ENCODE measurements at regions not wholly inside any gene's neighbourhood (a gene's known extent, or its start where the extent isn't known, plus 50 kb on each side); places are given as distances from the start of the nearest gene placed in this dataset.

DNA sequence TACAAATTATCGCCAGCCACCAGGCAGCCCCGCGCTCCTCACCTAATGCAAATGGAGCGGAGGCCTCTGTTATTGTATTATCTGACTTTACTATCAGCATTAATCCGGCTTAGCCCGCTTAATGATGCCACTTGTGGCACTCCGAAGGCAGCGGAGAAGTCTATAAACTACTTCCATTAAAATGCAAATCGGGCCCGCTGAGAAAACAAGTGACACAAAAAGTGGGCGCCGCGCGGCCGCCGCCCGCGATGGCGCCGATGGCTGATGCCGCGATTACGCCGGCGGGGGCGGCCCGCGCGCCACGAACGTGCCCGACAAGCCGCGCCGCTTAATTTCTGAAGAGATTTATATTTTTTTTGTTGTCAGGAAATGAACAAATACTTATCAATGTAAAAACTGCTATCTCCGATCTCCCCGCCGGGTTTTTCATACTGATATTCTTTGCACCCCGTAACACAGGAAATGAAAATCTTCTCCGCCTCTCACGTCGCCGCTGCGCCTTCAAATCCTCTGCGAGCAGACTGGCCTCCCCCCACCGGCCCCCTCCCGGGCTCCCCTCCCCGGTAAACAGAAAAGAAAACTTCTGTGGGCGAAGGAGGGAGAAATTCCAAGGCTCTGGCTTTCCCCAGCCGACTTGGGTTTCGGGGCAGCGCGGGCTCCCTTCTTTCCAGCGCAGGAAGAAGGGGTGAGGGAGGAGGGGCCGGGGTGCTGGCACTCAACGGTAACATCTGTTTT is 221.8 kb downstream of the INSIG2 start:
- DNase-seq = peak; percentile 42

DNA sequence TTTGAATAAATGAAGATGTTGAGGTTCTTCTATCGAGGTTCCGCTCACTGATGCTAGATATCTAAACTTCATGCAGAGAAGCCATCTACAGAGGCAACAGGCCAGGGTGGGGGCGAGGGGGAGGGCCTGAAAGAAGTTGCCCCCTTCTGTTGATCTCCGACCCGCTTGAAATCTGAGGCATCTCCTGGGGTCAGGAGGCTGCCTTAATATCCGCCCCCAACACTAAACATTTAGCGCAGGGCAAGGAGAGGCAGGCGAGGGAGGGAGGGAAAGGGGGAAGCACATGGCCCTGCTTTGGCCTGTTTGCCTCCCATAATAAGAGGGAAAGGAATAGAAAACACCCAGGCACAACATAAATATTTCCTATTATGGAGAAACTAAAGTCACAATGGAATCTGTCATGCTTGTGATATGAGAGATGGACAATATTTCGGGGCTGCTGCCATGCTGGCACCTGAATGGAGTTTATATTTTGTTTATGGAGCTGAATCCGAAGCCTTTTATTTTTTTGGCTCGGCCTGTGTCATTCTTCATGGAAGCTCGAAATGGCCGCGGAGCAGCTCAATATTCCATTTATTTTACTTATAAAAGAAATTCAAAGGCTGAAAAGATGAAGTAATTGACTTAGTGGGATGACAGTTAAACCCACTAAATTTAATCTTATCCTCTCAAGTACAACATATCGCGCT is 221.1 kb downstream of the INSIG2 start:
- DNase-seq = no peak

DNA sequence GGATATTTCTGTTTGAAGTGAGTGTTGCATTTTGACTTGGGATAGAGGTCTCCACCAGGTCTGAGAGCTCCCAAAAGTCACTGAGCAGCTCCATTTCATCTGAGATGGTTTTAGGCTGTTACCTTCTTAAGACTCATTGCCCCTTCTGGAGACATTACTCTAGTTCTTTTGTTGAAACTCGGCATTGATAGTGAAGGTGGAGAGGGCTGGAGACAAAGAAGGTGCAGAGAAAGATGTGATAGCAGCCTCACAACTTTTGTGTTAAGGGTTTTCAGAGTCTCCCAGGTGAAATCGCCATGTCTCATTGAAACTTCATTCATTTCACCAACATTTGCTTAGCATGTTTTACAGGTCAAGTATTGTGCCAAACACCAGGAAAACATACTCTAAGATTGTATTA is 219.6 kb downstream of the INSIG2 start:
- DNase-seq = no peak

DNA sequence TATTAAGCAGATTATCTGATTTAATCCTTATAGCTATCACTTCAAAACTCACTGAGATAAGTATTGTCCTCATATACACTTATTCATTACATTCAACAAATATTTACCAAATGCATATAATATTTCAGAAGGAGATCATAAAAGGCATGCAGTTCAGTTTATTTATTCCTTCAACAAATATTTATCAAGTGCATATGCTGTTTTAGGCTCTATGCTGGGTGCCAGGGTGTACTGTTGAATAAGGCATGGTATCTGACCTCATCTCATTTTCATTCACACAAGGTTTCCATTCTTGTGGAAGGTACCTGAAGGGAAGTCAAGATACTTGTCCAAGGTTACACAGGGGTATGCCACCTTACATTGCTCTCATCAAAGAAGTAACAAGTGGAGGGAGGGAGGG is 213.0 kb downstream of the INSIG2 start:
- DNase-seq = no peak

DNA sequence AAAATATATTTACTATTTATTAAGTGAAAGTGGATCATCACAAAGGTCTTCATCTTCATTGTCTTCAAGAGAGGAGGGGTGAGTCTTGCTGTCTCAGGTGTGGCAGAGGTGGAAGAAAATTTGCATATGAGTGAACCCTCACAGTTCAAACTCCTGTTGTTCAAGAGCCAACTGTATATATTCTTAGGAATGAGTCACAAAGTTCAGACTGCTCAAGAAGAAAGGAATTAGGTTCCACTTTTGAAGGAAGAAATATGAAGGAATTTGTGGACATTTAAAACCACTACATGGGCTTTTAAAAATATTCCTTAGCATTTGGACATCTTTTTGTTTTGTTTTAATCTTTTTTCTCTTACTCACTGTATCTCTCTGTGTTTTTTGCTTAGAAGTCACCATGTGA is 212.6 kb downstream of the INSIG2 start:
- DNase-seq = no peak

DNA sequence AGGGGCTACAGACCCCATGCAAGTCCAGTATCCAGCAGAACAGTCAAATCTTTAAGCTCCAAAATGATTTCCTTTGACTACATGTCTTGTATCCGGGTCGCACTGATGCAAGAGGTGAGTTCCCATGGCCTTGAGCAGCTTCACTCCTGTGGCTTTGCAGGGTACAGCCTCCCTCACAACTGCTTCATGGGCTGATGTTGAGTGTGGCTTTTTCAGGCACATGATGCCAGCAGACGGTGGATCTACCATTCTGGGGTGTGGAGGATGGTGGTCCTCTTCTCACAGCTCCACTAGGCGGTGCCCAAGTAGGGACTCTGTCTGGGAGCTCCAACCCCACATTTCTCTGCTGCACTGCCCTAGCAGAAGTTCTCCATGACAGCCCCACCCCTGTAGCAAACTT is 208.4 kb downstream of the INSIG2 start:
- no peak for DNase-seq

DNA sequence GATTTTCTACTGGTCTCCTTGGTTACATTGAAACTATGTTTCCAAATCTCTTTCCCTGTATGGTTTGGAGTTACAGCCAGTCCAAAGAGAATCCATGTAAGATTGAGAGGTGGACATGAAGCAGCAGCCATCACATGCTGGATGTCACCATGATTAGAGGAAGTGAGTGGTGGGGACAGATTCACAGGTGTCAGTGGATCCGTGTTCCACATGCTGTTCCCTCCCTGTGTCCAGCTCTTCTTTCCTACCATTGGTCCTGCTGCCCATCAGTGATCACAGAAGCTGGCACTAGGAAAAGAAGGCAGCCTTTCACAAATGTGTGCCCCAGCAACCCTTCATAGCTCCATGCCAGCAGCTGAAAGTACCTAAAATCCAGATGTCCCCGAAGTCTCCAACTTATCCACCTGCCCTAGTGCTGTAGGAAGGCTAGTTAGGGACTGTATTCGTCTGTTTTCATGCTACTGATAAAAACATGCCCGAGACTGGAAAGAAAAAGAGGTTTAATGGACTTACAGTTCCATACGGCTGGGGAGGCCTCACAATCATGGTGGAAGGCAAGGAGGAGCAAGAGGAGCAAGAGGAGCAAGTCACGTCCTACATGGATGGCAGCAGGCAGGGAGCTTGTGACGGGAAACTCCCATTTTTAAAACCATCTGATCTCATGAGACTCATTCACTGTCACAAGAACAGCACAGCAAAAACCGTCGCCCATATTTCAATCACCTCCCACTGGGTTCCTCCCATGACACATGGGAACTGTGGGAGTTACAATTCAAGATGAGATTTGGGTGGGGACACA is 207.5 kb downstream of the INSIG2 start:
- no peak for DNase-seq

DNA sequence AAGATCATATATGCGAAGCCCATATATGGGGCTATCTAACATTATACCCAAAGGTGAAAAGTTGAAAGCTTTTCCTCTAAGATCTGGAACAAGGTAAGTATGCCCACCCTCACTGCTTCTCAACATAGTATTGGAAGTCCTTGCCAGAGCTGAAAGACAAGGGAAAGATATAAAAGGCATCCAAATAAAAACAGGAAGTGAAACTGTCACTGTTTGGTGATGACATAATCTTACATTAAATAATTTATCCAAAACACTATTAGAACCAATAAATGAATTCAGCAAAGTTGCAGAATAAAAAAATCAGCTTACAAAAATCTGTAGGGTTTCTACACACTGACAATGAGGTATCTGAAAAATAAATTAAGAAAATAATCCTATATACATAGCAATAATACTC is 205.8 kb downstream of the INSIG2 start:
- DNase-seq = no peak

DNA sequence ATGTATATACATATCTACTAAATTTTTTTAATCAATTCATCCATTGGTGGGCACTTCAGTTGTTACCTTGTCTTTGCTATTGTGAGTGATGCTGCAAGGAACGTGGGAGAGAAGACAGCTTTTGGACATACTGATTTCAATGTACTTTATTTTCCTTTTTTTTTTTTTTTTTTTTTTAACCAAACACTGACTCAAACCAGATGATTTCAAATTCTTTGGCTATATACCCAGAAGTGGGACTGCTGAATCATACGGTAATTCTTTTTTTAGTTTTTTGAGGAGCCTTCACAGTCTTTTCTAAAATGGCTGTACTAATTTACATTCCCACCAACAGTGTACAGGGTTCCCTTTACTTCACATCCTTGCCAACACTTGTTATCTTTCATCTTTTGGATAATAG is 204.7 kb downstream of the INSIG2 start:
- no peak for DNase-seq

DNA sequence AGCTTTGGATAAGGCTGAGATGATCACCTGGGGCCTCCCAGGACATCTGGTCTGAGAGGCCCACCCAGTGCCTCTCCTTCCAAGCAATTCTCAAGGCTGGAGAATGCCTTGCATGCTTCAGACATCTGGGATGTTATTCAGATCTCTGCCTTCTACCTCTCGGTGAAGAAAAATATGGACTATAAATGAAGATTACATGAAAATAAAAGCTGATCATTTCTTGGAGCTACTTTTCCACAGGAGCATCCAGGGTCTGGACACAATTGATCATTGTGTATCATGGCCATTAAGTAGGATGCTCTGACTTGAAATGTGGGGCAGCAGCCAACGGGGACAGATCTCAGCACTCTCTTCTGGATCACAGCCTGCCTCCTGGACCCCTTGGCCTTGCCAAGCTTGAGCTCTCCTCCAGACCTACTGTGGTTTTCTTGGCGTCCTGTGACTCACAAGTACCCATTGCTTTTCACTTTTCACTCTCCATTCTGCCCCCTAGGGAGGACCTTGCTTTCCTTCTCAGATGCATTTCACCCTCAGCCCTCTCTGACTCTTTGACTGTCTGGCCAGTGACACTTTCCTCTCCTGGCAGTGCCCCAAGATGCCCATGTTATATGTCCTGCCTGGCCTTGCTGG is 203.1 kb downstream of the INSIG2 start:
- no peak for DNase-seq

DNA sequence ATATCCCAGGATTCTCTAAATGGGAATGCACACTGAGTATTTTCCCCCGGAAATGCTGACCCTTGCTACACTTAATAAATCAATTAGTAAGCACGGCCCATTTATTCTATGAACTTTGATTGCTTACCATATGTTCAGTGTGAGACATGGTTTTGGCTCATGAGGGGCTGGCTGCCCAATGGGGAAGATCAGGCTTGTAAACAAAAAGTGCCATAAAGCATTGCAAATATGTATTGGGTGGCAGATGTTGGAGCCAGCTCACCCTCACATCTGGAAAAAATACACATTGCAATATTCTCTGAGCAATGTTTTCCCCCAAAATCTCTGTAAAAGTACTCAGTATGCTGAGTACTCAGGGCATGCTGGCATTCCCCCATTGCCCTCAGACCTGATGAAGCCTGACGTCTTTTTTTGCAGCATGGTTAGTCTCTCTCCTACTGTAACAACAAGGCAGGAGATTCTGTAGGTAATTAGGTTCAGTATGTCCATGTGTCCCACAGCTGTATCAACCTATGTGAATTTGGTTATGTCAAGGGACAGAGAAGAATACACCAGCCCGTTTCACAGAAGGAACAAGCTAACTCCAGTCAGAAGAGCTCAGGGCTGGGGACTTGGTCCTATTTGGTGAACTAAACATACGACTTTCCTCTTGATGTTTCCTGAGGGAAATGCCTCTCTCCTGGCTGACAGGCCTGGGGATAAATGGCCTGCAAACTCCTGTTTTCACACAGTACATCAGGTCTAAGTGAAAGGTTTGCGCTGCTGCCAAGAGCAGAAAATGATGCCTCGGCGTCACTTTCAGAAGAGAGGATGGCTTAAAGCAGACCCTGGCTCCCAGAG is 202.4 kb downstream of the INSIG2 start:
- DNase-seq = no peak

DNA sequence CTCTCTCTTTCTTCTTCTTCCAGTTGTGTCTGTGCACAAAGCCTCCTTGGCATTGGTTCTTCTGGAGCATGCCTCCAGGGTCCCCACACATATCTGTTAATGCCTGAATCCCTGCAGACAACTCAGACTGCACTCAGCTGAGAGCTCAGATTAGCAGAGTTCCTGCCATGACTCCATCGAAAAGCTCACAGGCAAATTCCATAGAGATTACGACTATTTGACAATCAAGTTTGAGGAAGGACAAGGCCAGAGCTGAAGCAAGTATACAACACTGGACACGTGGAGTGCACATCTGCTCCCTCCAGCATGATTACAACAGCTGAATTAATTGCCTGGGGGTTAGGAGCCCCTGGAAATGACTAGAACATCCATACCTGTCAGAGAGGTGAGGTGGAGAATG is 190.7 kb downstream of the INSIG2 start:
- no peak for DNase-seq

DNA sequence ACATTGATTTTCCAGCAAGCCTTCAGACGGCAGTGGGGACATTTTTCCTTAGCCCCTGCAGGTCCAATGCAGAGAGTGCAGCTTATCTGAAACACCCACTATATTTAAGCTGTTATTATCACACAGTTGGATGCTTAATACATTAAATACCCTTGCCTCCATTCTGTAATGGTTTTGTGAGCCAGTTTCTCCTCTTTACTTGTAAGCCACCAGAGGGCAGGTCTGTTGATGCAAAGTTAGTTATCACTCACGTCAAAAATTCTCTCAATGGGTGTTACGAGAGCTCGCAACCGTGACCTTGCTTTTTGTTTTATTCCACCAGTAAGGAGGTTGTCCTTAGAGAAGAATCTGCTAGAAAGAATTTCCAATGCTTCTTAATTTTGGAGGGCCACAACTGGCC is 189.8 kb downstream of the INSIG2 start:
- DNase-seq = no peak

DNA sequence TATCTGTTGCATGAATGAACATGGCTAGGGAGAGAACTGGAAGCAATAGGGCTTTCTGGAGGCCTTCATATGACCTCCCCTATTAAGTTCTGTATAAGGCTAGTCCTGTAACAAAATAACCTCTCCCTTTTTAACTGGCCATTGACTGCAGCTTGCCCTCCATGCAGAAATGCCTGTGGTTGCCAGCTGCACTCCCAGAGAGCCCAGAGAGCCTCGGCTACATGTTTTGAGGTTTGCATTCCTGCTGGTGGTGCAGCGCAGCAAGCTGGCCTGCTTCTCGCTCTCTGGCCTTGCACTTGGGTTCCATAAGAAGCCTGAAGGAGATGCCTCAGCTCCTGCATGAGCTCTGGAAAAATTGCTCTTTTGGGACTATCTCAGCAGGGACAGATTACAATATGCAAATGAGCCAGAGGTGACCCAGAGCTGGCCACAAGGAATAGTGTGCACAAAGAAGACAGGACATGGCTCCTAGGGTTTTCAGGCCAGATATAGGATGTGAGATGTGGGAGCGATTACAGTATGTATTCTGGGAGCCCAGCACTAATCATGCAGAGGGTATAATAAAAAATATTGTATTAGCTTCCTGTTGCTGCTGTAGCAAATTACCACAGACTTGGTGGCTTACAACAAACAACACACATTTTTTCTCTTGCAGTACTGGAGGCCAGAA is 186.7 kb downstream of the INSIG2 start:
- no peak for DNase-seq

DNA sequence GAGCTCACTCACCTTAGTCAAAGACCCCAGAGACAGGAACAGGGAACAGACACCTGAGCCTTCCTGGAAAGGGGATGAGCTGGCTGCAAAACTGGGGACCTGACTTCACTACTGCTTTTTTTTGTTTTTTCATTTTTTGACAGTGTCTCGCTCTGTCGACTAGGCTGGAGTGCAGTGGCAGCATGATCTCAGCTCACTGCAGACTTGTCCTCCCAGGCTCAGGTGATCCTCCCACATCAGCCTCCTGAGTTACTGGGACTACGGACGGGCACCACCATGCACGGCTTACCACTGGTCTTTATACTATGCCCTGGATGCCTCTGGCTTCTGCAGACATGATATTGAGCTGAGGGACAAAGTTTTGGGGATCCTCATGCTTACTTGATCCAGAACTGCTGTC is 184.1 kb downstream of the INSIG2 start:
- no peak for DNase-seq

DNA sequence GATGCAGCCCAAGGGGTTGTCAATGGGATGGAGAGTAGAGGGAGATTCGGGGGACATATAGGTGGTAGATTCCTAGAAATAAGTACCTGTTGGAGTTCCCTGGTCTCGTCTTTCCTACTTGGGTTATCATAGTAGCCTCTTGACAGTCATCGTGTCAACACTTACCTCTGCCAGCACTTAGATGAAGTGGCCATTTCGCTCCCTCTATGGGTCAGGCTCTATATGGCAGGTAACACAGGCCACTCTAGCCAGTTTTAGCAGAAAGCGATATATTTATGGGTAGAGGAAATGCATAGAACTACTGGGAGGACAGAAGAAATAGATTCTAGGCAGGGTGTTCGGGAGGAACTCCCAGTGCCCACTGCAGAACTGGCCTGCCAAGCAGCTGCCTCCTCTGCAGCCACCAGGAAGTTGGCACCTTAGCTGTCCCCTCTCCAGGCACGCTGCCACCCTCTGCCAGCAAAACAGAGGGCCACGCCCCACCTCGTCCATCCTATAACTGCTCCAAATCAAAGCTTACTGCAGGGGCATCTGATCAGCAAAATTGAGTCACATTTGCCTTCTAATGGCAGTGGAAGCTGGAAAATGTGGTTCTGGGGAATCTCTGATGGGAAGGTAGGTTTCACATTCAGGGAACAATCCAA is 181.3 kb downstream of the INSIG2 start:
- no peak for DNase-seq

DNA sequence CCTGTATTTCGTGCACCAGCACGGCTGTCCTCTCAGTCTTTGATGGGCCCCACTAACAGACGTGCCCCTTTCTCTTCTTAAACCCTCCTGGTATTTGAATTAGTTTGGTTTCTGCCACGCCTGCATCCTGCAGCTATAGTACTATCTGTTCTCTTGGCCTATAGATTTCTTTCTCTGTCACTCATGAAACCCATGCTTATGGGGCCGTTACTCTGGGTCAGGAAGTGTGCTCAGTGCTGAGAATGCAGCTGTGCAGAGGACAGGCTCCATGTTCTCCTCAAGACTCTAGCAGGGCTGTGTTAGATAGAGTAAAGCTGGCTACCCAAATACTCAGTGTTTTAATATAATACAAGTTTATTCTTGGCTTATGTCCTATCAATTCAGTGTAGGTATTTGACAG is 180.0 kb downstream of the INSIG2 start:
- no peak for DNase-seq

DNA sequence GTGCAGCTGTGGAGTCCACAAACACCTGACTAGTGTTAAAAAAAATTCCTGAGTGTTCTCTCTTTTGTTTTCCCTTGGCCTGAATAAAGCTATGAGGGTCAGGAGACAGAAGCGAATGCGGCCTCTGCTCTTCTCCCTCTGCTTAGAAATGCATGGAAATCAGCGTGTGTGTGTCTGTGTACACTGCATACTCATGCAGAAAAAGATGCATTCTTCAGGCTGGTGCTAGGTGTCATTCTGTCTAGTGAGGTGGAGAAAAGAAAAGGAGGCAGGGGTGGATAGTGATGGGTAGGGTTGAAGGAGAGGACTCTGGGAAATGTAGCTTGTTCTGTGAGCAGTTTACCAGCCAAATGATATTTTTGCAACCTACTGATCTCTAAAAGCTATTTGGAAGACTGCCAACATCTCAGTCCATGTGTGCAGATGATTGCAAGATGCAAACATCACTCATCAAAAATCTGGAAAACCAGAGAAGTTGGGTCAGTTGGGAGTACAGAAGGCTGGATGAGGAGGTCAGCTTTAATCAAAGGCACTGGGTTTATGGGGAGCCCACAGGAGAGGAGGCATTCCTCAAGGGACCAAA is 177.7 kb downstream of the INSIG2 start:
- no peak for DNase-seq

DNA sequence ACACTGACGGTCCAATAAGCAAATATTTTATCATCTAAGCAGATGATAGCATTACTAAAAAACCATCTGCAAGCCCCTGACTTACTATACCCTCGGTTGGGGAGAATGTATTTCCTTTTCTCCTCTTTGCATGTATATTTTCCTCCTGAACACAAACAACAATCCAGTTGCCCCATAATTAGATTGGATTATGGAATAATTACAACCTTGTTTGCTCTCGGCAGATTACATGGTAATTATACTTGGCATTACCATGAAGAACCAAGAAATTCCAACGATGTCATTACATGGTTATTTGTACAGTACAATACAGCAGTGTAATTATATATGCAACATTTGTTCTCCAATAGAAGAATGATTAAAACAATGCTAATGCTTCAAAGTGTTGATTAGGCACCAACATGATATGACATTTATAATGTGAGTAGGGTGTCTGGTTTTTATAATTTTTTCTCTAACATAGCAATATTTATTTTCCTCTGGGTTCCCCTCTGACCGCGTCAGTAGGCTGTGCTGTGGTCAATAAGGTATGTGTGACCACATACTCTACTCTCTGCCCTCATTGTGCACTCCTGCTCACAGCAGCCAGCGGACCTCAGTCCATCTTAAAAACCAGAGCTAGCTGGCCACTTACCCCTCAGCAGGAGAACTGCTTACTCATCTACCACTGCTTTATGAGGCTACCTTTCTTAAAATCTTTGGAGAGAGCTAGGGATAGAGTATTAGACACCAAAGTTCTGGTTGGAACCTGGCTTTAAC is 176.1 kb downstream of the INSIG2 start:
- no peak for DNase-seq

DNA sequence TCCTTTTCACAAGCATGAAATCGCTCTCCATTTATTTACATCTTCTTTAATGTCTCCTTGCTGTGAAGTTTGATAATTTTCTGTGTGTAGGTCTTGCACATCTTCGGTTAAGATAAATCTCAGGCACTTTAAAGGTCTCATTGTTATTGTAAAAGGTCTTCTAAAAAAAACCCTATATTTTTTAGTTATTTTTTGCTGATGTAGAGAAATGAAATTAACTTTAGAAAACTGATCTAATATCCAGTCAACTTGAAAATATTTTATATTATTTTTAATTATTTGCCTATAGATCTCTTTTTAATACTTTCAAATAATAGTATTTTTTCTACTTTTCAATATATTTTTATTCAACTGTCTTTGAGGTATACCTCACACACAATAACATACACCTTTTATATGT is 169.4 kb downstream of the INSIG2 start:
- no peak for DNase-seq
